ENCODE measurements at regions not wholly inside any gene's neighbourhood (a gene's known extent, or its start where the extent isn't known, plus 50 kb on each side); places are given as distances from the start of the nearest gene placed in this dataset.

GRCh38 chr1:91583326-91583755, 82.7 kb downstream of the CDC7 start:
- Histone ChIP-seq H3K4me1 (ENCODE audit: control insufficient read depth, insufficient read depth, low read length) (peaks cover 8% of the 10 kb centered on the region; the same call in 1 of the 2 replicates), H3K27me3 (ENCODE audit: control insufficient read depth, insufficient read depth, low read length) (no peaks in the 10 kb centered on the region), H3K4me3 (ENCODE audit: low read depth in 2 of 2, low read length in 2 of 2) (no peak overlapping the region), H3K36me3 (ENCODE audit: control insufficient read depth, insufficient read depth, low read length) (no peaks in the 10 kb centered on the region), H3K27ac (ENCODE audit: low read length) (no peak overlapping the region), H3K9me3 (ENCODE audit: control insufficient read depth, insufficient read depth, low read depth, low read length) (no peaks in the 10 kb centered on the region)
- CTCF ChIA-PET, result no interaction called here
- ATAC-seq (no peak), DNase-seq (ENCODE audit: low read depth, low spot score) (no peak)
- POLR2A ChIA-PET, result no interaction called here
- no TSS peak for BruUV-seq (replicated peaks)
- intact Hi-C loops (cut with micrococcal nuclease; ENCODE audit: unreplicated experiment) (no loop called here), in situ Hi-C loops (cut with HindIII; ENCODE audit: low pct_unique_long_range_greater_than_20kb, low sequenced_read_pairs) (no loop called here)
- TF ChIP-seq POLR2AphosphoS5 (IDR thresholded peaks at IDR 0.05; ENCODE audit: low read depth, low read length), result no peak

GRCh38 chr1:91584309-91584708, 83.7 kb downstream of the CDC7 start:
- Histone ChIP-seq H3K27ac (ENCODE audit: low read length) (no peak overlapping the region), H3K4me1 (ENCODE audit: control insufficient read depth, insufficient read depth, low read length) (peaks cover 8% of the 10 kb centered on the region; the same call in 1 of the 2 replicates), H3K9me3 (ENCODE audit: control insufficient read depth, insufficient read depth, low read depth, low read length) (no peaks in the 10 kb centered on the region), H3K36me3 (ENCODE audit: control insufficient read depth, insufficient read depth, low read length) (no peaks in the 10 kb centered on the region), H3K4me3 (ENCODE audit: low read depth in 2 of 2, low read length in 2 of 2) (no peak overlapping the region), H3K27me3 (ENCODE audit: control insufficient read depth, insufficient read depth, low read length) (no peaks in the 10 kb centered on the region)
- no peak for TF ChIP-seq CTCF (IDR thresholded peaks at IDR 0.05)
- TF ChIP-seq REST (IDR thresholded peaks at IDR 0.05; ENCODE audit: insufficient read depth in 1 of 2, low read depth in 2 of 2, low read length in 1 of 2), result no peak
- TF ChIP-seq SIN3A (IDR thresholded peaks at IDR 0.05; ENCODE audit: borderline replicate concordance, insufficient read depth, low read depth, low read length), result no peak
- TF ChIP-seq POLR2AphosphoS5 (IDR thresholded peaks at IDR 0.05; ENCODE audit: low read depth, low read length), result no peak
- TF ChIP-seq TCF7L2 (IDR thresholded peaks at IDR 0.05; ENCODE audit: low read depth, low read length), result no peak
- DNase-seq (ENCODE audit: low read depth, low spot score), result no peak
- no peak for ATAC-seq
- ChIA-PET CTCF (no interaction called here), POLR2A (no interaction called here)
- no TSS peak for BruUV-seq (replicated peaks)
- in situ Hi-C loops (cut with HindIII; ENCODE audit: low pct_unique_long_range_greater_than_20kb, low sequenced_read_pairs) (no loop called here), intact Hi-C loops (cut with micrococcal nuclease; ENCODE audit: unreplicated experiment) (no loop called here)

GRCh38 chr1:91584878-91585277, 84.2 kb downstream of the CDC7 start:
- DNase-seq (ENCODE audit: low read depth, low spot score) (no peak), ATAC-seq (no peak)
- Histone ChIP-seq H3K4me3 (ENCODE audit: low read depth in 2 of 2, low read length in 2 of 2) (no peak overlapping the region), H3K27me3 (ENCODE audit: control insufficient read depth, insufficient read depth, low read length) (no peaks in the 10 kb centered on the region), H3K4me1 (ENCODE audit: control insufficient read depth, insufficient read depth, low read length) (peaks cover 8% of the 10 kb centered on the region; the same call in 1 of the 2 replicates), H3K27ac (ENCODE audit: low read length) (no peak overlapping the region), H3K9me3 (ENCODE audit: control insufficient read depth, insufficient read depth, low read depth, low read length) (no peaks in the 10 kb centered on the region), H3K36me3 (ENCODE audit: control insufficient read depth, insufficient read depth, low read length) (no peaks in the 10 kb centered on the region)
- ChIA-PET POLR2A (no interaction called here), CTCF (no interaction called here)
- TF ChIP-seq SIN3A (IDR thresholded peaks at IDR 0.05; ENCODE audit: borderline replicate concordance, insufficient read depth, low read depth, low read length) (no peak), POLR2AphosphoS5 (IDR thresholded peaks at IDR 0.05; ENCODE audit: low read depth, low read length) (no peak), TCF7L2 (IDR thresholded peaks at IDR 0.05; ENCODE audit: low read depth, low read length) (no peak), REST (IDR thresholded peaks at IDR 0.05; ENCODE audit: insufficient read depth in 1 of 2, low read depth in 2 of 2, low read length in 1 of 2) (no peak), CTCF (IDR thresholded peaks at IDR 0.05) (no peak)
- in situ Hi-C loops (cut with HindIII; ENCODE audit: low pct_unique_long_range_greater_than_20kb, low sequenced_read_pairs) (no loop called here), intact Hi-C loops (cut with micrococcal nuclease; ENCODE audit: unreplicated experiment) (no loop called here)
- BruUV-seq (replicated peaks), result no TSS peak

All from Panc1 (cell line).